ENCODE measurements at regions not wholly inside any gene's neighbourhood (a gene's known extent, or its start where the extent isn't known, plus 50 kb on each side); places are given as distances from the start of the nearest gene placed in this dataset.

DNA sequence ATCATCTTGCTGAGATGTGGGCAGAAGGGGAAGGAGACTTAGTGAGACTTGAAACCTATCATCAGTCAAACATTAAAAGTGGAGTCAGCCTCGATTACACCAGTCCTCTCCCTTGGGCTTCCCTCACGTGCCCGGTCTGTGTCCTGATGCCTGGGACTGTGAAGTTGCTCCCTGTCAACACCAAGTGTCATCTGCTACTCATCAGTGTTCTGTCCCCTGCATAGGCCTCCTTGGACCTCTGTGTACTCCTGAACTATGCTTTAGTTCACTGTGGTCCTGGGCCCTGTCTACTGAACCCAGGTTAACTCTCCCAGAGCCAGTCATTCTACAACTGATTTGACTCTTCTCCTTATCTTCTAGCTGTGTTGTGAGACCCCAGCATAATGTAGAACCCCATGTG lies 506.3 kb downstream of the TYW1 start:
- TF ChIP-seq, protein P1, sequence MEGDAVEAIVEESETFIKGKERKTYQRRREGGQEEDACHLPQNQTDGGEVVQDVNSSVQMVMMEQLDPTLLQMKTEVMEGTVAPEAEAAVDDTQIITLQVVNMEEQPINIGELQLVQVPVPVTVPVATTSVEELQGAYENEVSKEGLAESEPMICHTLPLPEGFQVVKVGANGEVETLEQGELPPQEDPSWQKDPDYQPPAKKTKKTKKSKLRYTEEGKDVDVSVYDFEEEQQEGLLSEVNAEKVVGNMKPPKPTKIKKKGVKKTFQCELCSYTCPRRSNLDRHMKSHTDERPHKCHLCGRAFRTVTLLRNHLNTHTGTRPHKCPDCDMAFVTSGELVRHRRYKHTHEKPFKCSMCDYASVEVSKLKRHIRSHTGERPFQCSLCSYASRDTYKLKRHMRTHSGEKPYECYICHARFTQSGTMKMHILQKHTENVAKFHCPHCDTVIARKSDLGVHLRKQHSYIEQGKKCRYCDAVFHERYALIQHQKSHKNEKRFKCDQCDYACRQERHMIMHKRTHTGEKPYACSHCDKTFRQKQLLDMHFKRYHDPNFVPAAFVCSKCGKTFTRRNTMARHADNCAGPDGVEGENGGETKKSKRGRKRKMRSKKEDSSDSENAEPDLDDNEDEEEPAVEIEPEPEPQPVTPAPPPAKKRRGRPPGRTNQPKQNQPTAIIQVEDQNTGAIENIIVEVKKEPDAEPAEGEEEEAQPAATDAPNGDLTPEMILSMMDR (IDR thresholded peaks at IDR 0.05) = no peak
- no peak for TF ChIP-seq POLR2A (IDR thresholded peaks at IDR 0.05)

Data from ovary (tissue), 3 donors.